ENCODE measurements at regions not wholly inside any gene's neighbourhood (a gene's known extent, or its start where the extent isn't known, plus 50 kb on each side); places are given as distances from the start of the nearest gene placed in this dataset.

DNA sequence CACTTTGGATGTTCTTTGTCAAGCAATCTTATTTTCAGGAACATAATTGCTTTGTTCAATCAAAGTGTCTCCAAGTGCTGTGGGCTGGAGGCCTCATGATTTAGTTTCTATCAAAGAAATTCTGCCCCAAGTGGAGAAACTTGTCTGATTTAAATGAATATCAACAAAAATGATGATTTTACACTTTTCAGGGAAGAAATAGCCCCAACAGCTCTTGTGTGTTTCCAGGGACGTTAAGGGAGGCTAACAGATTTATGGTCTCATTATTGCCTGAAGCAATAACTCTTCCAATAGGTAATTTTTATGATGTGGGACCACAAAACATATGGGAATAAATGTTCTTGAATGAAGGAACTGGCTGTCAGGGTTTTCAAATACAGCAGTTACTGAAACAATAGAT lies 699.1 kb downstream of the FAM181B start:
- TF ChIP-seq, protein P1, sequence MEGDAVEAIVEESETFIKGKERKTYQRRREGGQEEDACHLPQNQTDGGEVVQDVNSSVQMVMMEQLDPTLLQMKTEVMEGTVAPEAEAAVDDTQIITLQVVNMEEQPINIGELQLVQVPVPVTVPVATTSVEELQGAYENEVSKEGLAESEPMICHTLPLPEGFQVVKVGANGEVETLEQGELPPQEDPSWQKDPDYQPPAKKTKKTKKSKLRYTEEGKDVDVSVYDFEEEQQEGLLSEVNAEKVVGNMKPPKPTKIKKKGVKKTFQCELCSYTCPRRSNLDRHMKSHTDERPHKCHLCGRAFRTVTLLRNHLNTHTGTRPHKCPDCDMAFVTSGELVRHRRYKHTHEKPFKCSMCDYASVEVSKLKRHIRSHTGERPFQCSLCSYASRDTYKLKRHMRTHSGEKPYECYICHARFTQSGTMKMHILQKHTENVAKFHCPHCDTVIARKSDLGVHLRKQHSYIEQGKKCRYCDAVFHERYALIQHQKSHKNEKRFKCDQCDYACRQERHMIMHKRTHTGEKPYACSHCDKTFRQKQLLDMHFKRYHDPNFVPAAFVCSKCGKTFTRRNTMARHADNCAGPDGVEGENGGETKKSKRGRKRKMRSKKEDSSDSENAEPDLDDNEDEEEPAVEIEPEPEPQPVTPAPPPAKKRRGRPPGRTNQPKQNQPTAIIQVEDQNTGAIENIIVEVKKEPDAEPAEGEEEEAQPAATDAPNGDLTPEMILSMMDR (IDR thresholded peaks at IDR 0.05): no peak
- TF ChIP-seq POLR2A (IDR thresholded peaks at IDR 0.05): no peak
